ENCODE measurements at regions not wholly inside any gene's neighbourhood (a gene's known extent, or its start where the extent isn't known, plus 50 kb on each side); places are given as distances from the start of the nearest gene placed in this dataset.

GRCh38 chr12:66852765-66853164 lies 173.9 kb upstream of the GRIP1 start:
- DNase-seq, result no peak

- no peak for DNase-seq
Measured at GRCh38 chr12:66859751-66860440, 181.0 kb upstream of the GRIP1 start.

DNA sequence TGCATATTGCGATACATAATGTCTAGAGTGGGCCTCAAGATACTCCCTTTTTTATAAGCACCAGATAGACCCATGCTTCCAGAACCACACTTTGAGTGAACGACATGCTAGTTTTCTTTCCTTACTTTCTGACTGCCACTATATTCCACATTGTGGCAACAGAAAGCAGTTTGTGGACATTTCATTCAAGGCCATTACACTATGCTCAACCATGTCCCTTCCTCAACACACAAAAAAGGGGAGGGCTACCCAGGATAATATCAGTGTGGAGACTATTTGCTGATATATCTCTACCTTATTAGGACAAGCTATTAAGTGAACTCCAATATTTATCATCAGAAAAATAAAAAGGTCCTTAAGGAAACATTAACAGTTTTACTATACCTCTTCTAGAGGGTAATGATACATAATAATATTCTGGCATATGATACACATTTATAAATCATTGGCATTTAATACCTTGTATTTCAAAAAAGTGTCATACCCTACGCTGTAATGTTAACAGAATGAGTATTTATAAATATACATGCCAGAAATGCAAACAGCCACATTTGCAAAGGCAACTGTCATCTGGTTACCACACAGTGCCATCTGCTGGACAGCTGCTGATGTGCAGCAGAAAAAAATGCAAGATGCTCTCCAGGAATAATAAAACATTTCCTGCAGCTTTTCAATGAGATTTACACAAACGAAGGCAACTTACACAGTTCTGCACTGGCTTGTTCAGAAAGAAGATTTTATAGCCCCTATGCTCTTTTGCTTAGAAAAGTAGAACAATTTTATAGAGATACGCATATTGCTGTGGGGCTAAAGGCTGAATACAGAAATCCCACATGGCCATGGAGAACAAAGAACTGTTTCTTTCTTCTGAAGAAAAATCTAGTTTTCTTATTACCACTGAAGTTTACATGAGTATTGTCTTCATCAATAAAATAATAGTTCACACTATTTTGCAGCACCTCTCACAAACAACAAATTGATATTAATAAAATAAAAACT lies 182.2 kb upstream of the GRIP1 start:
- DNase-seq, result peak; percentile 59

DNA sequence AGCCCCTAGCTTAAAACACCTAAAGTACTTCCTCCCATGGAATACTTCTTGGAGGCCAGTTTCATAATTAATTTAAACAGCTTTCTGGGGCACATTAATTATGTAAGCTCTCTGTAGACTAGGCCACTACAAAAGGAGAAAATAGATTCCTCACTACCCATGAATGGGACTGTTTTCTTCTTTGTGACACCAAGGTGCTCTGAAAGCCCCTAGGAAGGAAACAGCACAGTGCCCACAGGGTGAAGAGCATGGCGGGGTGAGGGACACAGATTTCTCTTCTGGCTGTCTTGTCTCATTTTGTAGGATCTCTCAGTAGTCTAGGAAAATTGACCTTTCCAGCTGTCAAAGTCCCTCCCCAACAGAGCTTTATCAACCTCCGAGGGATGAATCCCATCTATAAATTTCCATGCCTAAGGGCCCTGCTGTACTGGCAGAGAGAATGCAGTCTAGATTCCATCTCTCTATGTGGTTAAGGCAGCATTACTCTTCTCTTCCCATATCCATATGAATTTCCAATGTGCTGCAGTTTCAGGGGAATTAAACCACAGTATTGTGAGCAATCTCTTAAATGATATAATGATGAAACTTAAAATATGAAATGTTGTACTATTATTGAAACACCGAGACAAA lies 183.6 kb upstream of the GRIP1 start:
- no peak for DNase-seq

DNA sequence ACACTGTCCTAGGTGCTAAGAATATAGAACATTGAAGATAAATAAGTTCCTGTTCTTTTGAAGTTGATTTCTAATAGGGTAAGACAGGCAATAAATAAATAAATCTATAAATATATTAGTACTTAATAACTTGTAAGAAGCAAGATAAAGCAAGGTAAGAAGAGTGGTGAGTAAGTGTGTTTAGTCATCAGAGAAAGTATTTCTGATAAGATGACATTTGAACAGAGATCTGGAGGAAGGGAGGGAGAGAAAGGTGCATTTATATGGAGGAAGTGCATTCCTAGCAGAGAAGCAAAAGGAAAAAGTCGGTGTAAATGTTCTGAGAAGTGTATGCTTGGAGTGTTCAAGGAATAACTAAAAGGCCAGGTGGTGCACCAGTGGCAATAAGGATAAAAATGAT lies 184.4 kb upstream of the GRIP1 start:
- DNase-seq, result no peak

- no peak for DNase-seq
Measured at GRCh38 chr12:66877925-66878324, 199.0 kb upstream of the GRIP1 start.

GRCh38 chr12:66879409-66879808 lies 200.5 kb upstream of the GRIP1 start:
- no peak for DNase-seq

- DNase-seq, result no peak
Measured at GRCh38 chr12:66881386-66881785, 202.5 kb upstream of the GRIP1 start.

DNA sequence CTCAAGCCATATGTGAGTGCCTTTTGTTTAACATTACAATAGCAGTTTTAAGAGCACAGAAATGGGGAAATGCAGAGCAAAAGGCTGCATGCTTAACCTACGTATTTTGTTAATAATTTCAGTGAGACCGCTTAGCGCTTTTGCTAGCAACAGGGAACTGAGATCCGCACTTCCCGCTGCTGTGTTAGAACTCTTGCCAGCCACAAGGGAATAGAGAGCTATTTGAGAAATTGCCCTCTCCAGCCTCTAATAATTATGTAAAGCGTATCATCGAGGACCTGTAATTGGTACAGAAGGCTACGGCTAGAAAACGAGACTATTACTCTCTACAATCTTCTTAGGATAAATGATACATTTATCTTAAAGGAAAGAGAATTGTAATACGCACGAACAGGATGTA lies 205.2 kb upstream of the GRIP1 start:
- DNase-seq, result no peak

DNA sequence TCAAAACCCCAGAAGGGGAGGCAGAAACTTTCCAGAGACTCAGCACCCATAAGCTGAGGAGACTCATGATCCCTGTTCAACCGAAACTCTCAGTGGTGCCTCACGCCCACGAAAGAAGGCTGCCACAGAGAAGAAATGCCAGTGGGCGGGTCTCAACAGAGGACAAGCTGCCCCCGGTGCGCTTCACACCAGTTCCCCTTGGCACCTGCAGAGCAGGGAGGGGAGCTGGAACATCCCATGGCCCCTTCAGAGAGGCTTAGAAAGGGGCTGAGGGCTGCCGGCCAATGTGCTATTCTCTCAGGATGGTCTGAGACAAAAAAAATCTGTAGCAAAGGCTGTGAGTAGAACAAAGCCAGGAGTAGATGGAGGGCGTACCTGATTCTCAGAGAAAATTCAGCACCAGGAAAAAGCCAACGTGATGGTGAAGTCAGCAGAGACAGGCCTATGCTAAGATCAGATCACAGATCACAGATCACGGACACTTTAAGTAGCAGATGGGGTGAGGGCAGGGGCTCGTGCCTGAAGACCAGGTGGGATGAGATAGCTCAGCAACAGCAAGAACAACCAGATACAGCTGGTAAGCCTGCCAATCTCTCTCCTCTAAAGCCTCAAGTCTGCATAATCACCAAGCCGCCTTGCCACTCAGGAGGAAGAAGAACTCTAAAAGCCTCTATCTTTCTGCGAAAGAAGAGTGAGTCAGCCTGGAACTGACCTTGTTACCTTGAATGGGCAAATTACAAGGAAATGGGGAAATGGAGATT lies 206.4 kb upstream of the GRIP1 start:
- DNase-seq, result no peak

- DNase-seq, result no peak
Measured at GRCh38 chr12:66896797-66897196, 217.9 kb upstream of the GRIP1 start.

GRCh38 chr12:66898700-66899469 lies 220.0 kb upstream of the GRIP1 start:
- no peak for DNase-seq

- DNase-seq, result no peak
Measured at GRCh38 chr12:66899588-66899987, 220.7 kb upstream of the GRIP1 start.

GRCh38 chr12:66900616-66901015 lies 221.7 kb upstream of the GRIP1 start:
- DNase-seq, result no peak

- DNase-seq, result no peak
Measured at GRCh38 chr12:66901138-66901932, 222.5 kb upstream of the GRIP1 start.

DNA sequence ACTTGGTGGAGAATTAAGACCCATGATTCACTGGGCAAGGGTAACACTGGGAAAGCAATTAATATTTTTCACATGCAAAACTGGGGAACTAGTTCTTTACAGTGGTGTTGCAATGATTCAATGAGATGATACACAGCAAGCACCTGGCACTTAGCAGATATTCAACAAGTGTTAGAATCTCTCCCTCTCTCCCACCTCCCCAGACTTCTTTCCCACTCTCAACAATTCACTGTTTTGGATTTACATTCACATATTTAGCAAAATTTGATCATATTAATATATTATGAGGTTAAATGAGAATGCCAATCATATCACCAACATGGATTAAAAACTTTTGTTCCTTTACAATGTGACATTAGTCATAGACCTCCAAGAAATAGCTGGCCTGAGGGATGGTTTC lies 223.1 kb upstream of the GRIP1 start:
- no peak for DNase-seq

DNA sequence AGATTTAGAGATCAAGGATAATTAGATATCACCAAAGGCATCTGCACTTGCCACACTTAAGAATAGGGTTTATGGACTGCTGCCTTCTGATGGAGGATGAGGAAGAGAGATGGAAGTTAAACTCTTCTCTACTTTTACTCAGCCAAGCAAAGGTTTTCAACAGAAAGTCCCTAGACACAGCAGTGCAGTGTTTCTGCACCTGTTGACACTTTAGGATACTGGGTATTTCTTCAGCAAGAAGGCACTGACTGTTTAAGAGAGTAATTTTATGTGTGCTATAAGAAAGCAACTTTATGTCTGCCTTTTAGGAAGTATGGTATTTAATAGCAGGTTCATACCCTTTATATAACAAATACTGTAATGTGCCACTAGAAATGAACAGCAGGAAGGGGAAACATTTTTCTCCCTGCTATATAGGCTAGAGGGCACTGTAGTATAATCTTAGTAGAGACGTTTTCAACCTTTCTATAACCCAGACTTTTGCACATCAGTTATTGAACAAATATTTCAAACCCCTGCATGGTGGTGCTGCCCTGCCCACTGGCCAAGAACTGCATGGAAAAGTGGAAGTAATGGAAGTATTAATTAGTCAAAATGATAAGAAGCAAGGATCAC lies 225.0 kb upstream of the GRIP1 start:
- DNase-seq, result no peak

- DNase-seq, result no peak
Measured at GRCh38 chr12:66905201-66905600, 226.3 kb upstream of the GRIP1 start.

DNA sequence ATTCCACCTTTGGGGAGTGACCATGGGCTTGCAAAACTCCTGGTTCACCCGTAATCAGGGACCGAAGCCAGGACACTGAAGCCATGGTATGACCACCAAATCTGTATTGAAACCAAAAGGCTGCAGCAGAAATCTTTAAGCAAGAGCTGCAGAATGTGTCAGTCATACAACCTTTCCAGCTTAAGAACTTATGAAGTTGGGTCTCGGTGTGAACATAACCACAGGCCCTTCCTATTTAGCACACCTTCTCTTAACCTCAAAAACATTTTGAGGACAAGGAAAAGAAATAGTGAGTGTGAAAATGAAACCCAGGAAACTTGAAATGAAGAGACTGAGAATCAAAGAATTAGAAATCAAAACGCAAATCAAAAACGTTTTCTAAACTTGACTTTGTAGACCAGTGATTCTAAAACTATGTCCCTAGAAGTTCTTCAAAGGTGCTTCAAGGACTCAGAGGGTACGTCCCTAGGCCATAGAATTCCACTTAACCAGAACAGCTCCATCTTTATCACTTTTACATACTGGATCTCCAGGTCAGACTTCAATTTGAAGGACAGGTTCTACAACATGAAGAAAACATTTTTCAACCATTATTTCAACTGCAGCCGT lies 231.6 kb upstream of the GRIP1 start:
- peak; percentile 1 for DNase-seq

DNA sequence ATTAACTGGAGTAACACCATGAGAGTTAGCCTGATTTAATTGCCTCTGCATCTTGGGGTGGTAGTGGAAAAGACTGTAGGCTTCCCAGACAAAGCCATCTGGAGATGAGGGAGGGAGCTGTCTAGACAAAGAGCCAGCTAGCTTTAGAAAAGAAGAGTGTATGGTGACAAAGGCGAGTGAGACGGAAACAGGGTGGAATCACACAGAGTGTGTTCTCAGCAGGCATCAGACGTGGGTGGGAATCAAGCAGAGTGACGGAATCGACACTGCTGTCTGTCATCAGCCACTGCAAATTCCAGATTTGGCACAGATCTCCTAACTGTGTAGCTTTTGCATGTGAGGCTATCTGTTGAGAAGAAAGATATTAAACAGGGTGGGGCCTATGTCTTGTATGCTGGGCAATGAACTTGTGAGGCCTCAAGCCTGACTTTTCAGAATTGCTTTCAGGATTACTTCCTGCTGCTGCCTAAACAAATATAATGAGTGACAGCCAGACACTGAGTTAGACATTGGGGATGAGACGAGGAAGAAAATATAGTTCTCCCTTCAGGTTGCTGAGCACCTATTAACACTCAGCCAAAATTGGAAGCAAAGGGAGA lies 236.5 kb upstream of the GRIP1 start:
- DNase-seq, result no peak

Measured in stimulated activated CD4-positive, alpha-beta T cell treated with anti-CD3 and anti-CD28 coated beads, Interleukin-1b, Interleukin-23, amount 100 ng/mL, for 48 hours (primary cell).